Islet of Langerhans (tissue), 1 donor: ENCODE measurements at regions not wholly inside any gene's neighbourhood (a gene's known extent, or its start where the extent isn't known, plus 50 kb on each side); places are given as distances from the start of the nearest gene placed in this dataset.
A peak's percentile ranks its signal among the peaks of the same experiment; 100 is the strongest.
"Not testable (repeated sequence)": the region's sequence is repeated elsewhere in the genome, so short reads cannot be mapped to it uniquely, and the experiment has no call there.

Source experiments
- FAIRE-seq: peaks from one replicate; lab custom pipeline; 2011; peaks lifted over from hg19 to GRCh38; lab: Jason Lieb, UNC

- FAIRE-seq = no peak
Measured at GRCh38 chr6:4350567-4351519, 215.5 kb upstream of the ECI2 start.

GRCh38 chr6:4349931-4350330 is 214.6 kb upstream of the ECI2 start:
- no peak for FAIRE-seq

GRCh38 chr6:4349323-4349722 is 213.9 kb upstream of the ECI2 start:
- FAIRE-seq = no peak

- FAIRE-seq = no peak
Measured at GRCh38 chr6:4348462-4349112, 213.2 kb upstream of the ECI2 start.

GRCh38 chr6:4347877-4348276 is 212.5 kb upstream of the ECI2 start:
- no peak for FAIRE-seq

GRCh38 chr6:4346659-4347333 is 211.4 kb upstream of the ECI2 start:
- no peak for FAIRE-seq

GRCh38 chr6:4345543-4345942 is 210.2 kb upstream of the ECI2 start:
- FAIRE-seq = no peak

- no peak for FAIRE-seq
Measured at GRCh38 chr6:4344317-4344899, 209.0 kb upstream of the ECI2 start.

- FAIRE-seq = no peak
Measured at GRCh38 chr6:4342407-4343137, 207.2 kb upstream of the ECI2 start.

GRCh38 chr6:4341078-4341797 is 205.9 kb upstream of the ECI2 start:
- FAIRE-seq = peak; percentile 30

GRCh38 chr6:4340544-4340943 is 205.2 kb upstream of the ECI2 start:
- FAIRE-seq = no peak

GRCh38 chr6:4338884-4339283 is 203.5 kb upstream of the ECI2 start:
- FAIRE-seq = no peak

GRCh38 chr6:4336778-4337442 is 201.5 kb upstream of the ECI2 start:
- FAIRE-seq = no peak

- no peak for FAIRE-seq
Measured at GRCh38 chr6:4336084-4336483, 200.7 kb upstream of the ECI2 start.

GRCh38 chr6:4334158-4334740 is 198.9 kb upstream of the ECI2 start:
- FAIRE-seq = not testable (repeated sequence)

GRCh38 chr6:4327841-4328240 is 192.5 kb upstream of the ECI2 start:
- no peak for FAIRE-seq

- FAIRE-seq = peak; percentile 5
Measured at GRCh38 chr6:4324746-4325145, 189.4 kb upstream of the ECI2 start.

- no peak for FAIRE-seq
Measured at GRCh38 chr6:4323322-4323721, 187.9 kb upstream of the ECI2 start.

- FAIRE-seq = no peak
Measured at GRCh38 chr6:4322846-4323309, 187.5 kb upstream of the ECI2 start.
